ENCODE measurements at regions not wholly inside any gene's neighbourhood (a gene's known extent, or its start where the extent isn't known, plus 50 kb on each side); places are given as distances from the start of the nearest gene placed in this dataset.

DNA sequence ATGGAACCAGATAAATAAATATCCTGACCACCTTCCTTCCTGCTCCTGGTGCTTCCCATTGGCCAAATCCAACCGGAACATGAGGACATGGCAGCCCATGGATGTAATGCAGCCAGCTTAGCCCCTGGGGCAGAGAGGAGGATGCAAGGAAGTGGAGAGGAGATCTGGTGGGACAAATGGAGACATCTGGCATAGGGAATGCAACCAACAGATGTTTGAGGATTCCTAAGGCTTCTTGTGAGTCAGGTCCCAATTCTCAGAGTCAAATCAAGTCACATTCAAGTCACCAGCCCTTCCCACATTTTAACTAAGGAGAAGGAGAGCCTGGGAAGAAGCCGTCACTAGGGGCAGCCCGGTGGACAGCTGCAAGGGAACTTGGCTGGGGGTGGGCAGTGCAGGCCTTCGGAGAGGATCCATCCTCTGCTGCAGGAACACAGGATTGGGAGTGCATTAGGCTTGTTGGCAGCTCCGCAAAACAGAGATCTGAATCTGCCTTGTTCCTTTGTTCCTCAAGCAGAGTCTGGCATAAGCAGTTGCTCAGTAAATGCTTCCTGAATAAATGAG lies 62.8 kb upstream of the HS3ST2 start:
- Histone ChIP-seq H3K9ac (ENCODE audit: insufficient read depth in 1 of 2, low read depth in 2 of 2, low read length in 2 of 2) (no peak overlapping the region), H3K4me2 (ENCODE audit: insufficient read depth, low read length) (no peak overlapping the region), H3K36me3 (ENCODE audit: control insufficient read depth, insufficient read depth, low read length) (no peaks in the 10 kb centered on the region), H3K27me3 (ENCODE audit: control insufficient read depth in 2 of 2, insufficient read depth in 2 of 2, low read length in 2 of 2) (no peaks in the 10 kb centered on the region), H3K79me2 (ENCODE audit: control insufficient read depth, insufficient read depth, low read length) (no peaks in the 10 kb centered on the region), H3K4me3 (no peak overlapping the region), H3K4me1 (replicated peaks in 1 of 2; ENCODE audit: control insufficient read depth in 2 of 2, insufficient read depth in 2 of 2, low read length in 2 of 2) (no peaks in the 10 kb centered on the region), H3K9me1 (ENCODE audit: control insufficient read depth, insufficient read depth, low read length) (no peaks in the 10 kb centered on the region), H3K27ac (ENCODE audit: extremely low read depth, low read depth, low read length) (no peak overlapping the region), H3K9me3 (replicated peaks; ENCODE audit: control insufficient read depth, insufficient read depth, low read depth, low read length) (no peaks in the 10 kb centered on the region), H4K20me1 (replicated peaks; ENCODE audit: control insufficient read depth, insufficient read depth, low read length) (no peaks in the 10 kb centered on the region), H2AFZ (ENCODE audit: low read depth, low read length) (no peak overlapping the region)
- FAIRE-seq: no peak
- DNase-seq (ENCODE audit: extremely low read depth in 1 of 4, low spot score in 3 of 4): no peak
- ChIA-PET CTCF (ENCODE audit: low intra/inter-chr PET ratio) (no interaction called here), POLR2A (no interaction called here)
- 0% methylated on average over 5 of the region's 5 CpGs for WGBS (ENCODE audit: insufficient coverage, low coverage, missing lambda C conversion rate)
- no peak for ATAC-seq
- no TSS peak for BruUV-seq (replicated peaks)
- intact Hi-C loops (cut with micrococcal nuclease) (no loop called here), in situ Hi-C loops (cut with MboI) (no loop called here)
- no peak for TF ChIP-seq ZNF830 (CRISPR knock-in tag; IDR thresholded peaks at IDR 0.05)
- TF ChIP-seq ZNF507 (tag; conservative IDR thresholded peaks at IDR 0.05): no peak
- no peak for TF ChIP-seq HOXB6 (CRISPR knock-in tag; IDR thresholded peaks at IDR 0.05; ENCODE audit: borderline replicate concordance)
- TF ChIP-seq TBL1XR1 (IDR thresholded peaks at IDR 0.05; ENCODE audit: low read length in 2 of 2): no peak
- no peak for TF ChIP-seq PHB (CRISPR knock-in tag; IDR thresholded peaks at IDR 0.05)
- TF ChIP-seq, protein P1, sequence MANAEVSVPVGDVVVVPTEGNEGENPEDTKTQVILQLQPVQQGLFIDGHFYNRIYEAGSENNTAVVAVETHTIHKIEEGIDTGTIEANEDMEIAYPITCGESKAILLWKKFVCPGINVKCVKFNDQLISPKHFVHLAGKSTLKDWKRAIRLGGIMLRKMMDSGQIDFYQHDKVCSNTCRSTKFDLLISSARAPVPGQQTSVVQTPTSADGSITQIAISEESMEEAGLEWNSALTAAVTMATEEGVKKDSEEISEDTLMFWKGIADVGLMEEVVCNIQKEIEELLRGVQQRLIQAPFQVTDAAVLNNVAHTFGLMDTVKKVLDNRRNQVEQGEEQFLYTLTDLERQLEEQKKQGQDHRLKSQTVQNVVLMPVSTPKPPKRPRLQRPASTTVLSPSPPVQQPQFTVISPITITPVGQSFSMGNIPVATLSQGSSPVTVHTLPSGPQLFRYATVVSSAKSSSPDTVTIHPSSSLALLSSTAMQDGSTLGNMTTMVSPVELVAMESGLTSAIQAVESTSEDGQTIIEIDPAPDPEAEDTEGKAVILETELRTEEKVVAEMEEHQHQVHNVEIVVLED (CRISPR knock-in tag; IDR thresholded peaks at IDR 0.05): no peak
- no peak for TF ChIP-seq ZNF551 (CRISPR knock-in tag; IDR thresholded peaks at IDR 0.05)
- TF ChIP-seq ZNF23 (CRISPR knock-in tag; IDR thresholded peaks at IDR 0.05): no peak

Data from K562 (cell line).